HepG2 (cell line): ENCODE measurements at regions not wholly inside any gene's neighbourhood (a gene's known extent, or its start where the extent isn't known, plus 50 kb on each side); places are given as distances from the start of the nearest gene placed in this dataset.

Experiments
- ELF4 ChIP-seq: sonication (generic); formaldehyde crosslinking; IDR thresholded peaks from 2 replicates; pipeline ENCODE4 v1.5.0; 2020; ENCODE audit warnings: missing genetic modification reagents, mild to moderate bottlenecking, moderate library complexity, borderline replicate concordance
- POLR2A ChIP-seq, 2 experiments: IDR thresholded peaks; 2 replicates each; pipeline ENCODE4 v1.6.1; 2011; ENCODE audit warnings: low read depth in 2 of 2, low read length in 2 of 2, mild to moderate bottlenecking in 1 of 2, moderate library complexity in 1 of 2; ENCODE audit not compliant: insufficient read depth in 1 of 2
- ZNF550 ChIP-seq: sonication (generic); formaldehyde crosslinking; IDR thresholded peaks from 2 replicates; pipeline ENCODE4 v1.4.0; 2020; ENCODE audit warnings: mild to moderate bottlenecking, missing genetic modification reagents, borderline replicate concordance
- ZZZ3 ChIP-seq: sonication (generic); formaldehyde crosslinking; IDR thresholded peaks from 2 replicates; pipeline ENCODE4 v1.4.0; 2020; ENCODE audit warnings: missing genetic modification reagents, mild to moderate bottlenecking, borderline replicate concordance

- TF ChIP-seq ZNF550 (CRISPR knock-in tag) = no peak
- TF ChIP-seq ZZZ3 = no peak
- TF ChIP-seq POLR2A (IDR thresholded peaks at IDR 0.05; ENCODE audit: insufficient read depth in 1 of 2, low read depth in 2 of 2, low read length in 2 of 2) = no peak
- TF ChIP-seq ELF4 (CRISPR knock-in tag) = no peak
These were observed 260.7 kb downstream of the KLF6 start for GRCh38 chr10:3524086-3524960.
